GM23338 (cell line): ENCODE measurements at regions not wholly inside any gene's neighbourhood (a gene's known extent, or its start where the extent isn't known, plus 50 kb on each side); places are given as distances from the start of the nearest gene placed in this dataset.

Source experiments
- ATAC-seq: fragments of 200-7000 bp; cut with Tn5 transposase; 3 replicates; pipeline ENCODE4 v1.9.1; 2020
- DNase-seq: peaks from one replicate; pipeline ENCODE4 v3.0.0-alpha.2; 2015; ENCODE audit warnings: low spot score
- H2AFZ ChIP-seq: fragments of 200-600 bp; sonication (generic); 2 replicates; pipeline ENCODE4 v1.8.0; 2016; ENCODE audit warnings: antibody characterized with exemption, mild to moderate bottlenecking, moderate library complexity
- H3F3A ChIP-seq: fragments of 200-600 bp; sonication (generic); replicated peaks from 2 replicates; pipeline ENCODE4 v1.8.0; 2017; ENCODE audit warnings: antibody characterized with exemption, mixed run types, low read depth
- H3K27ac ChIP-seq: fragments of 200-600 bp; sonication (generic); 2 replicates; pipeline ENCODE4 v1.6.1; 2016; ENCODE audit warnings: low read depth
- H3K27me3 ChIP-seq: fragments of 200-600 bp; sonication (generic); 2 replicates; pipeline ENCODE4 v1.8.0; 2016; ENCODE audit warnings: mild to moderate bottlenecking, mixed run types, moderate library complexity; ENCODE audit not compliant: insufficient read depth
- H3K36me3 ChIP-seq: fragments of 200-600 bp; sonication (generic); 2 replicates; pipeline ENCODE4 v1.8.0; 2016; ENCODE audit warnings: mild to moderate bottlenecking; ENCODE audit not compliant: insufficient read depth
- H3K4me1 ChIP-seq: fragments of 200-600 bp; sonication (generic); 2 replicates; pipeline ENCODE4 v1.8.0; 2016; ENCODE audit warnings: mild to moderate bottlenecking, moderate library complexity; ENCODE audit not compliant: insufficient read depth
- H3K4me2 ChIP-seq: fragments of 200-600 bp; sonication (generic); 2 replicates; pipeline ENCODE4 v1.7.1; 2017; ENCODE audit warnings: mixed run types
- H3K4me3 ChIP-seq: fragments of 200-600 bp; sonication (generic); 2 replicates; pipeline ENCODE4 v1.6.1; 2016; ENCODE audit warnings: mixed run types
- H3K79me2 ChIP-seq: fragments of 200-600 bp; sonication (generic); replicated peaks from 2 replicates; pipeline ENCODE4 v1.8.0; 2017; ENCODE audit warnings: mild to moderate bottlenecking; ENCODE audit not compliant: insufficient read depth
- H3K9me2 ChIP-seq: fragments of 200-600 bp; sonication (generic); 2 replicates; pipeline ENCODE4 v1.8.0; 2017; ENCODE audit not compliant: insufficient read depth
- H4K20me1 ChIP-seq: fragments of 200-600 bp; sonication (generic); replicated peaks from 2 replicates; pipeline ENCODE4 v1.8.0; 2017; ENCODE audit warnings: mild to moderate bottlenecking; ENCODE audit not compliant: insufficient read depth
- H3K27ac Mint-ChIP-seq: 2 replicates; pipeline ENCODE4 v1.8.0; 2020; ENCODE audit warnings: inconsistent platforms, mild to moderate bottlenecking, moderate library complexity, mixed read lengths
- H3K27me3 Mint-ChIP-seq: 3 replicates; pipeline ENCODE4 v1.8.0; 2022; ENCODE audit warnings: low read depth, mild to moderate bottlenecking, moderate library complexity, mixed read lengths, inconsistent platforms; ENCODE audit not compliant: insufficient read depth, poor library complexity
- H3K36me3 Mint-ChIP-seq: 3 replicates; pipeline ENCODE4 v1.8.0; 2021; ENCODE audit warnings: low read depth, mild to moderate bottlenecking, inconsistent platforms, moderate library complexity, mixed read lengths
- H3K4me1 Mint-ChIP-seq: 3 replicates; pipeline ENCODE4 v1.8.0; 2020; ENCODE audit warnings: mild to moderate bottlenecking, inconsistent platforms, mixed read lengths
- H3K4me3 Mint-ChIP-seq: 3 replicates; pipeline ENCODE4 v1.8.0; 2021; ENCODE audit warnings: moderate library complexity, mild to moderate bottlenecking, inconsistent platforms, mixed read lengths
- H3K9me3 Mint-ChIP-seq: 3 replicates; pipeline ENCODE4 v1.8.0; 2020; ENCODE audit warnings: moderate library complexity, mild to moderate bottlenecking, inconsistent platforms, mixed read lengths
- CREB1 ChIP-seq: fragments of 250-450 bp; sonication (Bioruptor Pico); IDR thresholded peaks from 2 replicates; pipeline ENCODE4 v1.5.0; 2020; ENCODE audit warnings: low read depth, mild to moderate bottlenecking, moderate library complexity
- CTCF ChIP-seq, 2 experiments: fragments of 200-600 bp in 1 of 2; sonication (generic) in 1 of 2; conservative IDR thresholded peaks; 2 replicates each; pipeline versions ENCODE4 v1.5.1 to v1.6.1; 2016 to 2017; ENCODE audit warnings: antibody characterized with exemption in 2 of 2, low read depth in 2 of 2, mild to moderate bottlenecking in 2 of 2, moderate library complexity in 1 of 2
- ETS1 ChIP-seq: IDR thresholded peaks from 2 replicates; pipeline ENCODE4 v1.6.1; 2016; ENCODE audit warnings: antibody characterized with exemption
- EZH2 ChIP-seq: fragments of 200-600 bp; sonication (generic); IDR thresholded peaks from one replicate; pipeline ENCODE4 v1.8.0; 2017; ENCODE audit warnings: antibody characterized with exemption, mild to moderate bottlenecking, low read depth; ENCODE audit not compliant: unreplicated experiment
- EZH2phosphoT487 ChIP-seq: fragments of 200-600 bp; sonication (generic); IDR thresholded peaks from one replicate; pipeline ENCODE4 v1.8.1; 2018; ENCODE audit warnings: antibody characterized with exemption; ENCODE audit not compliant: unreplicated experiment
- JUNB ChIP-seq: IDR thresholded peaks from one replicate; pipeline ENCODE4 v1.6.1; 2016; ENCODE audit warnings: antibody characterized with exemption; ENCODE audit not compliant: unreplicated experiment
- NANOG ChIP-seq: IDR thresholded peaks from 2 replicates; pipeline ENCODE4 v1.6.1; 2016; ENCODE audit warnings: antibody characterized with exemption, borderline replicate concordance
- POLR2AphosphoS5 ChIP-seq: IDR thresholded peaks from 2 replicates; pipeline ENCODE4 v1.6.1; 2016; ENCODE audit warnings: antibody characterized with exemption, low read depth
- REST ChIP-seq: IDR thresholded peaks from one replicate; pipeline ENCODE4 v1.6.1; 2018; ENCODE audit warnings: antibody characterized with exemption; ENCODE audit not compliant: unreplicated experiment
- STAT1 ChIP-seq: IDR thresholded peaks from one replicate; pipeline ENCODE4 v1.6.1; 2016; ENCODE audit warnings: antibody characterized with exemption; ENCODE audit not compliant: unreplicated experiment
- ZNF114 ChIP-seq: fragments of 250-450 bp; sonication (Bioruptor Pico); IDR thresholded peaks from 2 replicates; pipeline ENCODE4 v1.5.0; 2020; ENCODE audit warnings: mild to moderate bottlenecking, moderate library complexity
- ZNF331 ChIP-seq: fragments of 250-450 bp; sonication (Bioruptor Pico); IDR thresholded peaks from 2 replicates; pipeline ENCODE4 v1.5.0; 2020; ENCODE audit warnings: low read depth, mild to moderate bottlenecking, moderate library complexity
- ZNF462 ChIP-seq: fragments of 250-450 bp; sonication (Bioruptor Pico); IDR thresholded peaks from 2 replicates; pipeline ENCODE4 v1.5.0; 2020; ENCODE audit warnings: mild to moderate bottlenecking, moderate library complexity

GRCh38 chr3:182601597-182601996, 191.7 kb upstream of the ATP11B start:
- ATAC-seq = no peak
- no peak overlapping the region for H3K27ac ChIP-seq
- Mint-ChIP-seq H3K27me3 (peaks cover 1% of the 10 kb centered on the region), H3K9me3 (no peaks in the 10 kb centered on the region), H3K27ac (no peak overlapping the region), H3K36me3 (no peaks in the 10 kb centered on the region), H3K4me1 (no peaks in the 10 kb centered on the region), H3K4me3 (no peak overlapping the region)
- H3K4me3 ChIP-seq = no peak overlapping the region
- H3K36me3 ChIP-seq = no peaks in the 10 kb centered on the region
- no peaks in the 10 kb centered on the region for H3K79me2 ChIP-seq
- H3K27me3 ChIP-seq = no peaks in the 10 kb centered on the region
- no peaks in the 10 kb centered on the region for H3K9me2 ChIP-seq
- no peak overlapping the region for H3K4me2 ChIP-seq
- TF ChIP-seq ZNF462 (CRISPR knock-in tag) = no peak
- TF ChIP-seq ETS1 = no peak
- TF ChIP-seq EZH2phosphoT487 = no peak
- TF ChIP-seq ZNF114 = no peak
- no peak for TF ChIP-seq ZNF331 (CRISPR knock-in tag)
- TF ChIP-seq EZH2 = no peak
- no peak for TF ChIP-seq STAT1
- no peak for TF ChIP-seq CREB1 (CRISPR knock-in tag)
- no peak for TF ChIP-seq CTCF (conservative IDR thresholded peaks at IDR 0.05; ENCODE audit: low read depth in 2 of 2)
- no peak for TF ChIP-seq JUNB
- no peak for TF ChIP-seq POLR2AphosphoS5
- no peak for TF ChIP-seq NANOG
- TF ChIP-seq REST = no peak
- H4K20me1 ChIP-seq = no peaks in the 10 kb centered on the region
- DNase-seq = no peak
- no peaks in the 10 kb centered on the region for H3F3A ChIP-seq
- no peak overlapping the region for H2AFZ ChIP-seq
- no peaks in the 10 kb centered on the region for H3K4me1 ChIP-seq
